Breast epithelium (tissue), 3 donors: ENCODE measurements at regions not wholly inside any gene's neighbourhood (a gene's known extent, or its start where the extent isn't known, plus 50 kb on each side); places are given as distances from the start of the nearest gene placed in this dataset.

Experiments used
- CTCF ChIP-seq, 3 donors: fragments of 450-650 bp; IDR thresholded peaks; one replicate each; pipeline ENCODE4 v1.5.1; 2016 to 2017; ENCODE audit warnings: antibody characterized with exemption in 3 of 3, mild to moderate bottlenecking in 3 of 3, moderate library complexity in 3 of 3
- POLR2A ChIP-seq: fragments of 450-650 bp; IDR thresholded peaks from one replicate; pipeline ENCODE4 v1.6.1; 2016; ENCODE audit warnings: antibody characterized with exemption, mild to moderate bottlenecking, moderate library complexity
- POLR2AphosphoS5 ChIP-seq, 3 donors: sonication (generic); formaldehyde crosslinking; IDR thresholded peaks; one replicate each; pipeline ENCODE4 v1.6.1; 2017; ENCODE audit warnings: antibody characterized with exemption in 3 of 3

GRCh38 chr9:14546693-14547092, 146.5 kb downstream of the ZDHHC21 start:
- TF ChIP-seq CTCF (IDR thresholded peaks at IDR 0.05) (no peak), POLR2A (no peak), POLR2AphosphoS5 (IDR thresholded peaks at IDR 0.05) (no peak)
